Colonic mucosa (tissue), 4 donors: ENCODE measurements at regions not wholly inside any gene's neighbourhood (a gene's known extent, or its start where the extent isn't known, plus 50 kb on each side); places are given as distances from the start of the nearest gene placed in this dataset.

Experiments
- DNase-seq: peaks from one replicate; pipeline ENCODE4 v3.0.0-alpha.2; 2020
- H3K27ac ChIP-seq: fragments of 200-600 bp; one replicate; pipeline ENCODE4 v1.8.0; 2021
- H3K27me3 ChIP-seq: fragments of 200-600 bp; one replicate; pipeline ENCODE4 v1.8.0; 2021
- H3K36me3 ChIP-seq: fragments of 200-600 bp; one replicate; pipeline ENCODE4 v1.8.0; 2021
- H3K4me1 ChIP-seq: fragments of 200-600 bp; one replicate; pipeline ENCODE4 v1.8.0; 2021; ENCODE audit warnings: mild to moderate bottlenecking
- H3K4me3 ChIP-seq: fragments of 200-600 bp; one replicate; pipeline ENCODE4 v1.8.0; 2021
- H3K9ac ChIP-seq, 2 donors: one replicate each; pipeline ENCODE4 v1.7.0; 2013; ENCODE audit warnings: control low read depth in 2 of 2, low read depth in 2 of 2, low read length in 2 of 2
- H3K9me3 ChIP-seq: fragments of 200-600 bp; one replicate; pipeline ENCODE4 v1.8.0; 2021
- CTCF ChIP-seq: fragments of 200-600 bp; IDR thresholded peaks from one replicate; pipeline ENCODE4 v1.8.0; 2022; ENCODE audit warnings: antibody characterized with exemption, mild to moderate bottlenecking
- intact Hi-C: fragments of 100-400 bp; cut with DNase I; formaldehyde crosslinking; loops from one replicate; pipeline ENCODE4 v1.14.1; 2022
- donor health status: healthy.
- donor health status: DM: no; HTN: no; CAD: no.
- donor health status: DM: no; HTN: no; CAD: no.

DNA sequence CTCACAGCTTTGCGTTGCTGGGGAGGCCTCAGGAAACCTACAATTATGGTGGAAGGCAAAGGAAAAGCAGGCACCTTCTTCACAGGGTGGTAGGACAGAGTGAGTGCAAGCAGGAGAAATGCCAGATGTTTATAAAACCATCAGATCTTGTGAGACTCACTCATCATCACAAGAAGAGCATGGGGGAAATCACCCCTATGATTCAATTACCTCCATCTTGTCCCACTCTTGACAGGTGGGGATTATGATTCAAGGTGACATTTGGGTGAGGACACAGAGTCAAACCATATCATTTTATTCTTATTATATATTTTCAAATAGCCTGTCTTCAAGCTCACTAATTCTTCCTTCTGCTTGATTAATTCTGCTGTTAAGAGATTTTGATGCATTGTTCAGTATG lies 665.3 kb downstream of the TRHDE start:
- DNase-seq, result no peak
- H3K4me3 ChIP-seq, result no peak overlapping the region
- H3K27me3 ChIP-seq, result no peaks in the 10 kb centered on the region
- H3K36me3 ChIP-seq, result no peaks in the 10 kb centered on the region
- intact Hi-C loops, result no loop called here
- no peak overlapping the region for H3K27ac ChIP-seq
- no peaks in the 10 kb centered on the region for H3K4me1 ChIP-seq
- no peak for TF ChIP-seq CTCF
- no peak overlapping the region for H3K9ac ChIP-seq
- no peaks in the 10 kb centered on the region for H3K9me3 ChIP-seq

DNA sequence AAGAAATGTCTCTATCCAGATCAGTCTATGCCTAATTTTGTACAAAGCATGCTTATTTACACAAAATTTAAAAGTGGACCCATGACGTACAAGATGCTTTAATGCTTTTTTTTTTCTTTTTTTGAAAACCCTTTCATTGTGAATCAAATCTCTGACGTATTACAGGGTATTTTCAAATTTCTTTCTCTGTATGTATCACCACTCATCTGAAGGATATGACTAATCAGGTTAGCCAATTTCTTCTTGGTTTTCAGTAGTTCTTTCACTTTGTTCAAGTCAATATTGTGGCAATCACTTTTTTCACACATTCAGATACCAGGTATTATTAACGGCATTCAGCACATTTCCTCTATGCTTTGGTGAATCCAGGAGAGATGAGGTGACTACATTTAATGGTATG lies 685.3 kb downstream of the TRHDE start:
- no peaks in the 10 kb centered on the region for H3K36me3 ChIP-seq
- no peaks in the 10 kb centered on the region for H3K9me3 ChIP-seq
- no peak overlapping the region for H3K27ac ChIP-seq
- no peak for DNase-seq
- H3K4me3 ChIP-seq, result no peak overlapping the region
- intact Hi-C loops, result no loop called here
- TF ChIP-seq CTCF, result no peak
- H3K4me1 ChIP-seq, result no peaks in the 10 kb centered on the region
- no peaks in the 10 kb centered on the region for H3K27me3 ChIP-seq
- no peak overlapping the region for H3K9ac ChIP-seq

GRCh38 chr12:72966684-72967083 lies 694.5 kb downstream of the TRHDE start:
- Histone ChIP-seq H3K4me1 (no peaks in the 10 kb centered on the region), H3K9ac (no peak overlapping the region), H3K27me3 (no peaks in the 10 kb centered on the region), H3K4me3 (no peak overlapping the region), H3K27ac (no peak overlapping the region), H3K9me3 (no peaks in the 10 kb centered on the region), H3K36me3 (no peaks in the 10 kb centered on the region)
- intact Hi-C loops, result no loop called here
- TF ChIP-seq CTCF, result no peak
- DNase-seq, result no peak

GRCh38 chr12:72974954-72975555 lies 702.9 kb downstream of the TRHDE start:
- Histone ChIP-seq H3K27ac (no peak overlapping the region), H3K9ac (no peak overlapping the region), H3K36me3 (no peaks in the 10 kb centered on the region), H3K4me3 (no peak overlapping the region), H3K9me3 (no peaks in the 10 kb centered on the region), H3K4me1 (no peaks in the 10 kb centered on the region), H3K27me3 (no peaks in the 10 kb centered on the region)
- intact Hi-C loops, result no loop called here
- DNase-seq, result no peak
- TF ChIP-seq CTCF, result no peak

- H3K4me1 ChIP-seq, result no peaks in the 10 kb centered on the region
- intact Hi-C loops, result no loop called here
These were observed 706.8 kb downstream of the TRHDE start for GRCh38 chr12:72978999-72979398.

More at GRCh38 chr12:72978999-72979398, 706.8 kb downstream of the TRHDE start:
- no peak overlapping the region for H3K4me3 ChIP-seq
- no peak overlapping the region for H3K9ac ChIP-seq
- no peaks in the 10 kb centered on the region for H3K27me3 ChIP-seq
- DNase-seq, result no peak
- H3K36me3 ChIP-seq, result no peaks in the 10 kb centered on the region
- H3K9me3 ChIP-seq, result no peaks in the 10 kb centered on the region
- no peak overlapping the region for H3K27ac ChIP-seq
- no peak for TF ChIP-seq CTCF
